HCT116 (cell line): ENCODE measurements at regions not wholly inside any gene's neighbourhood (a gene's known extent, or its start where the extent isn't known, plus 50 kb on each side); places are given as distances from the start of the nearest gene placed in this dataset.

Experiments
- ATAC-seq: fragments of 200-7000 bp; cut with Tn5 transposase; 2 replicates; pipeline ENCODE4 v1.9.1; 2020; ENCODE audit warnings: mild to moderate bottlenecking, moderate library complexity
- BruUV-seq: library from RNA; stranded (reverse); fragments of 400-500 nt; replicated peaks from 2 replicates; lab custom pipeline; 2021; lab: Mats Ljungman, UMichigan
- CTCF ChIA-PET: fragments of 300-600 bp; sonication (Branson Sonifier 250); formaldehyde crosslinking; loops from one replicate; lab custom pipeline; 2021; ENCODE audit warnings: antibody characterized with exemption; lab: Charles Lee
- POLR2A ChIA-PET: fragments of 300-600, 350-600 bp; sonication (Branson Sonifier 250); formaldehyde crosslinking; loops from one replicate; lab custom pipeline; 2021; ENCODE audit warnings: antibody characterized with exemption; lab: Charles Lee
- RAD21 ChIA-PET, 2 experiments: fragments of 300-600 bp; sonication (Branson Sonifier 250); formaldehyde crosslinking; loops; one replicate each; lab custom pipeline; 2023; ENCODE audit warnings: low total read pairs in 2 of 2; ENCODE audit not compliant: uncharacterized antibody in 2 of 2, unreplicated experiment in 2 of 2, low non-redundant PET in 1 of 2; lab: Charles Lee
- DNase-seq: peaks from one replicate; pipeline ENCODE4 v3.0.0-alpha.2; 2010; ENCODE audit warnings: low read depth, low spot score
- H2AFZ ChIP-seq: fragments of 200-600 bp; shearing (Covaris generic), sonication (generic); 2 replicates; pipeline ENCODE4 v1.6.1; 2017; ENCODE audit warnings: low read depth, mixed run types, mixed read lengths, antibody characterized with exemption, low read length; ENCODE audit not compliant: poor library complexity, severe bottlenecking
- H3K27ac ChIP-seq: 2 replicates; pipeline ENCODE4 v1.5.1; 2012; ENCODE audit warnings: low read depth, low read length
- H3K27me3 ChIP-seq: fragments of 200-600 bp; sonication (generic); 2 replicates; pipeline ENCODE4 v1.6.1; 2016; ENCODE audit warnings: mixed run types, low read length, mixed read lengths; ENCODE audit not compliant: insufficient read depth
- H3K36me3 ChIP-seq, 2 experiments: fragments of 200-500 bp in 1 of 2; fragments of 200-600 bp in 1 of 2; sonication (Bioruptor generic) in 1 of 2; sonication (generic) in 1 of 2; 2 replicates each; pipeline versions ENCODE4 v1.5.1 to v1.6.1; 2014 to 2016; ENCODE audit warnings: low read length in 2 of 2, inconsistent platforms in 1 of 2, mixed read lengths in 1 of 2, mixed run types in 1 of 2; ENCODE audit not compliant: insufficient read depth in 2 of 2, control insufficient read depth in 1 of 2
- H3K4me1 ChIP-seq, 2 experiments: fragments of 200-600 bp in 1 of 2; sonication (generic) in 1 of 2; 2 replicates each; pipeline versions ENCODE4 v1.5.1 to v1.6.1; 2012 to 2017; ENCODE audit warnings: low read length in 2 of 2, inconsistent platforms in 1 of 2, mild to moderate bottlenecking in 1 of 2, mixed read lengths in 1 of 2, mixed run types in 1 of 2, moderate library complexity in 1 of 2; ENCODE audit not compliant: insufficient read depth in 2 of 2, control insufficient read depth in 1 of 2
- H3K4me2 ChIP-seq: fragments of 200-600 bp; sonication (generic); 2 replicates; pipeline ENCODE4 v1.6.1; 2017; ENCODE audit warnings: mixed run types, low read length, mixed read lengths
- H3K4me3 ChIP-seq, 2 experiments: fragments of 200-600 bp in 1 of 2; sonication (generic) in 1 of 2; replicated peaks in 1 of 2; 2 replicates each; pipeline ENCODE4 v1.5.1; 2011 to 2016; ENCODE audit warnings: low read length in 2 of 2, control low read depth in 1 of 2, low read depth in 1 of 2, mild to moderate bottlenecking in 1 of 2, mixed read lengths in 1 of 2, mixed run types in 1 of 2
- H3K79me2 ChIP-seq: fragments of 200-600 bp; sonication (generic); 2 replicates; pipeline ENCODE4 v1.6.1; 2017; ENCODE audit warnings: mild to moderate bottlenecking, mixed run types, low read length, moderate library complexity, mixed read lengths; ENCODE audit not compliant: insufficient read depth
- H3K9ac ChIP-seq: fragments of 200-600 bp; sonication (generic); 2 replicates; pipeline ENCODE4 v1.6.1; 2016; ENCODE audit warnings: low read length, mixed read lengths
- H3K9me2 ChIP-seq: fragments of 200-600 bp; sonication (generic), shearing (Covaris generic); 2 replicates; pipeline ENCODE4 v1.6.1; 2017; ENCODE audit warnings: mixed run types, mild to moderate bottlenecking, moderate library complexity; ENCODE audit not compliant: insufficient read depth
- H3K9me3 ChIP-seq, 2 experiments: fragments of 200-500 bp in 1 of 2; fragments of 200-600 bp in 1 of 2; sonication (Bioruptor generic) in 1 of 2; sonication (generic) in 1 of 2; 2 replicates each; pipeline ENCODE4 v1.6.1; 2014 to 2017; ENCODE audit warnings: low read length in 2 of 2, mixed read lengths in 2 of 2, inconsistent platforms in 1 of 2, low read depth in 1 of 2, mild to moderate bottlenecking in 1 of 2, mixed run types in 1 of 2, moderate library complexity in 1 of 2; ENCODE audit not compliant: control insufficient read depth in 1 of 2, insufficient read depth in 1 of 2
- H4K20me1 ChIP-seq: fragments of 200-600 bp; sonication (generic), shearing (Covaris generic); 2 replicates; pipeline ENCODE4 v1.6.1; 2017; ENCODE audit warnings: mixed run types, mild to moderate bottlenecking, moderate library complexity; ENCODE audit not compliant: insufficient read depth
- CBX3 ChIP-seq: IDR thresholded peaks from 2 replicates; pipeline ENCODE4 v1.6.1; 2012; ENCODE audit warnings: low read depth
- EZH2 ChIP-seq: fragments of 200-600 bp; sonication (generic); IDR thresholded peaks from 2 replicates; pipeline ENCODE4 v1.6.1; 2017; ENCODE audit warnings: antibody characterized with exemption, mixed run types
- JUND ChIP-seq: IDR thresholded peaks from 2 replicates; pipeline ENCODE4 v1.6.1; 2012
- SIN3A ChIP-seq: IDR thresholded peaks from 2 replicates; pipeline ENCODE4 v1.6.1; 2012; ENCODE audit warnings: low read depth
- SRF ChIP-seq: IDR thresholded peaks from 2 replicates; pipeline ENCODE4 v1.6.1; 2012; ENCODE audit warnings: low read depth
- TCF7L2 ChIP-seq: IDR thresholded peaks from 2 replicates; pipeline ENCODE4 v1.7.0; 2011; ENCODE audit warnings: borderline replicate concordance, inconsistent platforms; ENCODE audit not compliant: insufficient read depth, insufficient read length; ENCODE audit errors: extremely low read depth
- ZBTB33 ChIP-seq: IDR thresholded peaks from 2 replicates; pipeline ENCODE4 v1.6.1; 2011; ENCODE audit warnings: mild to moderate bottlenecking, low read length, moderate library complexity; ENCODE audit not compliant: insufficient replicate concordance; ENCODE audit errors: extremely low read depth
- ZFX ChIP-seq: fragments of 450-650 bp; IDR thresholded peaks from 2 replicates; pipeline ENCODE4 v1.6.1; 2017
- ZNF274 ChIP-seq: fragments of 200-500 bp; sonication (Bioruptor generic); IDR thresholded peaks from 2 replicates; pipeline ENCODE4 v1.6.1; 2014; ENCODE audit warnings: mild to moderate bottlenecking, low read depth, low read length, inconsistent platforms
- intact Hi-C: fragments of 100-400 bp; cut with micrococcal nuclease; formaldehyde crosslinking; loops from 2 replicates; pipeline ENCODE4 v1.10.0; 2022
- TF ChIP-seq, protein P1 (sequence below): IDR thresholded peaks from 2 replicates; pipeline ENCODE4 v1.6.1; 2012

DNA sequence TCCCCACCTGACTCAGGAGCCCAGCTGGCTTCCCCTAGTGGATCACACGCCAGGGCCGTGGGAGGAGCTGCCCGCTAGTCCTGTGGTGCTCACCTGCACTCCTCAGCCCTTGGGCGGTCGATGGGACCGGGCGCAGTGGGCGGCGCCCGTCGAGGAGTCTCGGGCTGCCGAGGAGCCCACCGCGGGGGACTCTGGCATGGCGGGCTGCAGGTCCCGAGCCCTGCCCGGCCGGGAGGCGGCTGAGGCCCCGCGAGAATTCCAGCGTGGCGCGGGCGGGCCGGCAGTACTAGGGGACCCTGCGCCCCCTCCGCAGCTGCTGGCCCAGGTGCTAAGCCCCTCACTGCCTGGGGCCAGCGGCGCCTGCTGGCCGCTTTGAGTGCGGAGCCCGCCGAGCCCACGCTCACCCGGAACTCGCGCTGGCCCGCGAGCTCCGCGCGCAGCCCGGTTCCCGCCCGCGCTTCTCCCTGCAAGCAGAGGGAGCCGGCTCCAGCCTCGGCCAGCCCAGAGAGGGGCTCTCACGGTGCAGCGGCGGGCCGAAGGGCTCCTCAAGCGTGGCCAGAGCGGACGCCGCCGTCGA, 367.9 kb downstream of the TYW1 start:
- Histone ChIP-seq H3K4me2 (no peak overlapping the region), H3K9ac (no peak overlapping the region), H4K20me1 (no peaks in the 10 kb centered on the region), H3K4me1 (no peaks in the 10 kb centered on the region), H3K27ac (no peak overlapping the region), H2AFZ (no peak overlapping the region), H3K4me3 (no peak overlapping the region), H3K79me2 (no peaks in the 10 kb centered on the region), H3K36me3 (no peaks in the 10 kb centered on the region), H3K27me3 (no peaks in the 10 kb centered on the region), H3K9me3 (no peaks in the 10 kb centered on the region), H3K9me2 (no peaks in the 10 kb centered on the region)
- ChIA-PET POLR2A (no interaction called here), RAD21 (no interaction called here), CTCF (no interaction called here)
- TF ChIP-seq JUND (no peak), ZFX (no peak), SRF (no peak), ZBTB33 (no peak), SIN3A (no peak), TCF7L2 (no peak), CBX3 (no peak), EZH2 (no peak), ZNF274 (no peak)
- TF ChIP-seq, protein P1, sequence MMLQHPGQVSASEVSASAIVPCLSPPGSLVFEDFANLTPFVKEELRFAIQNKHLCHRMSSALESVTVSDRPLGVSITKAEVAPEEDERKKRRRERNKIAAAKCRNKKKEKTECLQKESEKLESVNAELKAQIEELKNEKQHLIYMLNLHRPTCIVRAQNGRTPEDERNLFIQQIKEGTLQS, result no peak
- intact Hi-C loops, result no loop called here
- no TSS peak for BruUV-seq
- DNase-seq (no peak), ATAC-seq (no peak)
